ENCODE measurements at regions not wholly inside any gene's neighbourhood (a gene's known extent, or its start where the extent isn't known, plus 50 kb on each side); places are given as distances from the start of the nearest gene placed in this dataset.
"Not testable (repeated sequence)": the region's sequence is repeated elsewhere in the genome, so short reads cannot be mapped to it uniquely, and the experiment has no call there.

- intact Hi-C loops (cut with DNase I, micrococcal nuclease), result no loop called here
- DNase-seq (no peak), ATAC-seq (no peak)
Measured at GRCh38 chr13:54744747-54745146, 1716.1 kb downstream of the OLFM4 start.

- intact Hi-C loops (cut with DNase I, micrococcal nuclease), result no loop called here
- DNase-seq (no peak), ATAC-seq (no peak)
Measured at GRCh38 chr13:54750521-54750920, 1721.9 kb downstream of the OLFM4 start.

DNA sequence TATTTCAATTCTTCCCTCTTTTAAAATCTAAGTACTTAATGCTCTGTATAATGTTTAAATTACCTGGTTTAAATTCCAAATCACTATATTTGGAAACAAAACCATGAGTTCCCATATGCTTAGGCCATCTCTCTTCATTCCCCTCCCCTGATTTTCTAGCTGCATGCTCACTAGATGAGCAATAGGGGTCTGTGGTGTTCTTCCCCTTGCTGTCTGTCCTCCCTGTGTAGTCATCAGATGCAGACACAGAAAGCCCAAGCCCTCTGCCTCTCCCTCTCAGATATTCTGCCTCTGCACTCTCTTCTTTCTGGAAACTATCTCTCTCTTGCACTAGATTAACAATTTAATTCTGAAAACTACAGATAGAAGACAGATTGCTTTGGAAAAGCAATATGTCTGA, 1730.2 kb downstream of the OLFM4 start:
- intact Hi-C loops (cut with DNase I, micrococcal nuclease), result no loop called here
- ATAC-seq, result no peak

GRCh38 chr13:54768214-54768613, 1739.6 kb downstream of the OLFM4 start:
- intact Hi-C loops (cut with DNase I, micrococcal nuclease), result no loop called here
- DNase-seq (no peak), ATAC-seq (no peak)

More for the DNA sequence above, 1730.2 kb downstream of the OLFM4 start:
- no peak for DNase-seq

DNA sequence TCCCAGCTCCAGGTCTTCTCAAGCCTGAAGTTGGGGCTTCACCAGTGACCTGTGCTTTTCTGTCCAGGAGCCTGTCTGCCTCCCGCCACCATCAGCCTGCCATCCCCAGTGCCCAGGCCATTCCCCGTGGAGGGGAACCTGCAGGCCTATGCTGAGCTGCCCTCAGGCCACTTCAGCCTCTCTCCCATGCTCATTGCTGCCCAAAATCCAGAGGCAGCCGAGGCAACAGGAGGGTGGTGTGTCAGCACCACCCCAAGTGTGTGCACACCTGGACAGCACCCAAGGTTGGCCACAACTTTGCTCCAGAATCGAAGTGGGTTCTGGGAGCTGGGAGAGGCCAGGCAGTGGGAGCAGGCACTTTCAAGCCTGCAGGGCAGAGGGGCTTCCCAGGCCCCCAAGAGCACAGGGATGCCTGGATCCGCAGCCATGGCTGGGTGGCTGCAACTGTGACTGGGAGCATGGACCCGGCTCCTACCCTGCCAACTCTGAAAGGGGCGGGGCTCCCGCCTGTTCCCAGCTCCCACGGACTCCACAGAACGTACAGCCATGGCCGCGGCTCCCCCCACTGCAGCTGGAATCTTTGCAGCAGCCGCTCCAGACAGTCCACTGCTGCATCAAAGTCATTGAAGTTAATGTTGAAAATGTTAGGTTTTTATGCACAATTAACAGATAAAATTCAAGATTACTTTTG, 1747.0 kb downstream of the OLFM4 start:
- intact Hi-C loops (cut with DNase I, micrococcal nuclease), result no loop called here

DNA sequence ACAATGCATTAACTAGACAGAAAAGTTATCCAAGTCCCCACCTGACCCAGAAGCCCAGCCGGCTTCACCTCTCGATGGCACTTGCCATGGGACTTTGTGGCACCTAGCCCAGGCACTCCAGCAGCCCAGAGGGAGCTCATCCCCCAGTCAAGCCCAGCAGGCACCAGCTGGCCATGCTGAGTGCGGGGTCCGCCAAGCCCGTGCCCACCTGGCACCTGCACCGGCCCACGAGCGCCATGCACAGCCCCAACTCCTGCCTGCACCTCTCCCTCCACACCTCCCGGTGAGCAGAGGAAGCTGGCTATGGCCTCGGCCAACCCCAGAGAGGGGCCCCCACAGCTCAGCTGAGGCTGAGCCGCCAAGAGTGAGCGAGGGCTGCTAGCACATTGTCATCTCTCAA, 1759.1 kb downstream of the OLFM4 start:
- ATAC-seq (no peak), DNase-seq (no peak)
- intact Hi-C loops (cut with DNase I, micrococcal nuclease), result no loop called here

More for the DNA sequence above, 1747.0 kb downstream of the OLFM4 start:
- DNase-seq (no peak), ATAC-seq (no peak)

DNA sequence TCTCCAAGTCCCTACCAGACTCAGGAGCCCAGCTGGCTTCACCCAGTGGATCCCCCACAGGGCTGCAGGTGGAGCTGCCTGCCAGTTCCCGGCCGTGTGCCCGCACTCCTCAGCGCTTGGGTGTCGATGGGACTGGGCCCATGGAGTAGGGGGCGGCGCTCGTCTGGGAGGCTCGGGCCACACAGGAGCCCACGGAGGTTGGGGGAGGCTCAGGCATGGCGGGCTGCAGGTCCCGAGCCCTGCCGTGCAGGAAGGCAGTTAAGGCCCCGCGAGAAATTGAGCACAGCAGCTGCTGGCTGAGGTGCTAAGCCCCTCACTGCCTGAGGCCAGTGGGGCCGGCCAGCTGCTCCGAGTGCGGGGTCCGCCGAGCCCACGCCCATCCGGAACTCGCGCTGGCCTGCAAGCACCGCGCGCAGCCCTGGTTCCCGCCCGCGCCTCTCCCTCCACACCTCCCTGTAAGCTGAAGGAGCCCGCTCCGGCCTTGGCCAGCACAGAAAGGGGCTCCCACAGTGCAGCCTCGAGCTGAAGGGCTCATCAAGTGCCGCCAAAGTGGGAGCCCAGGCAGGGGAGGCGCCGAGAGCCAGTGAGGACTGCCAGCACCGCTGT, 1771.1 kb downstream of the OLFM4 start:
- DNase-seq (no peak), ATAC-seq (no peak)
- intact Hi-C loops (cut with DNase I, micrococcal nuclease), result no loop called here

DNA sequence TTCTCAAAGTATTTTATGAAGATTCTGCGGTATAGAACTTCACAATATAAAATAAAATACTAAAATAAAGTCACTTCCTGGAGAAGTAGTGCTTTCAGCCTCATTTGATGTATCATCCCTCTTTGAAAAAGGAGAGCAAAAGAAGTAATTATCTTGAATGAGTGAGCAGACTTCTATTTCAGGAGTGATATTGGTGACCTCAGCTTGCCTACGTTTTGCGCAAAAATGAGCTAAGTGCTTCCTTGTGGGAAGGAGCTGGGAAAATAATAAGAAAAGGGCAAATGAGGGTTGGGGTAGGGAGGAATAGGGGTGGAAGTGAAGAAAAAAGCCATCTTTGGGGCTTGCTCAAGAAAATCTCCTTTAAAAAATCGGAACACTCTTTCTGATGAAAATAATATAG, 1773.6 kb downstream of the OLFM4 start:
- intact Hi-C loops (cut with DNase I, micrococcal nuclease), result no loop called here
- DNase-seq (no peak), ATAC-seq (no peak)

DNA sequence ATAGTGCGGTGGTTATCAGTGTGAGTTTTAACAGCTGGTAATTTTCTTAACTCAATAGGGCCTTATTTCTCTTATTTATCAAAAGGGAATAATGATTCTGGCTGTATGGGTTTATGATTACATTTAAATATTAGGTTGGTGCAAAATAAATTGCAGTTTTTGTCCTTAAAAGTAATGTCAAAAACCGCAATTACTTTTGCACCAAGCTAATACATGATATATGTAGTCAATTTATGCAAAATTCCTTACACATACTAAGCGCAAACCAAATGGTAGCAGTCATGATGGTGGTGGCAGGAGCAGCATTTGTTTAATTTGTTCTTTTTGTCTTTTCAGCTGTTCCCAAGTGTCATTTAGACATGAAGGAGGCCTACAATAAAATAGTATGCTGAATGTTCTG, 1777.1 kb downstream of the OLFM4 start:
- ATAC-seq (no peak), DNase-seq (no peak)
- intact Hi-C loops (cut with DNase I, micrococcal nuclease), result no loop called here

- intact Hi-C loops (cut with DNase I, micrococcal nuclease); DNase-seq; ATAC-seq: not testable (repeated sequence)
Measured at GRCh38 chr13:54821938-54822470, 1793.4 kb downstream of the OLFM4 start.

DNA sequence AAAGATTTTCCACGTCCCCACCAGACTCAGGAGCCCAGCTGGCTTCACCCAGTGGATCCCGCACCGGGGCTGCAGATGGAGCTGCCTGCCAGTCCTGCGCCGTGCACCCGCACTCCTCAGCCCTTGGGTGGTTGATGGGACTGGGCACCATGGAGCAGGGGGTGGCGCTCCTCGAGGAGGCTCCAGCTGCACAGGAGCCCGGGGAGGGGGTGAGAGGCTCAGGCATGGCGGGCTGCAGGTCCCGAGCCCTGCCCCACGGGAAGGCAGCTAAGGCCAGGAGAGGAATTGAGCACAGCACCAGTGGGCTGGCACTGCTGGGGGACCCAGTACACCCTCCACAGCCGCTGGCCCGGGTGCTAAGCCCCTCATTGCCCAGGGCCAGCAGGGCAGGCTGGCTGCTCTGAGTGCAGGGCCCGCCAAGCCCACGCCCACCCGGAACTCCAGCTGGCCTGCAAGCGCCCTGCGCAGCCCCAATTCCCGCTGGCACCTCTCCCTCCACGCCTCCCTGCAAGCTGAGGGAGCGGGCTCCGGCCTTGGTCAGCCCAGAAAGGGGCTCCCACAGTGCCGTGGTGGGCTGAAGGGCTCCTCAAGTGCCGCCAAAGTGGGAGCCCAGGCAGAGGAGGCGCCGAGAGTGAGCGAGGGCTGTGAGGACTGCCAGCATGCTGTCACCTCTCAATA, 1800.9 kb downstream of the OLFM4 start:
- DNase-seq; intact Hi-C loops (cut with DNase I, micrococcal nuclease); ATAC-seq: not testable (repeated sequence)

- intact Hi-C loops (cut with DNase I, micrococcal nuclease), result no loop called here
- no peak for DNase-seq
- no peak for ATAC-seq
Measured at GRCh38 chr13:54836273-54836672, 1807.7 kb downstream of the OLFM4 start.

DNA sequence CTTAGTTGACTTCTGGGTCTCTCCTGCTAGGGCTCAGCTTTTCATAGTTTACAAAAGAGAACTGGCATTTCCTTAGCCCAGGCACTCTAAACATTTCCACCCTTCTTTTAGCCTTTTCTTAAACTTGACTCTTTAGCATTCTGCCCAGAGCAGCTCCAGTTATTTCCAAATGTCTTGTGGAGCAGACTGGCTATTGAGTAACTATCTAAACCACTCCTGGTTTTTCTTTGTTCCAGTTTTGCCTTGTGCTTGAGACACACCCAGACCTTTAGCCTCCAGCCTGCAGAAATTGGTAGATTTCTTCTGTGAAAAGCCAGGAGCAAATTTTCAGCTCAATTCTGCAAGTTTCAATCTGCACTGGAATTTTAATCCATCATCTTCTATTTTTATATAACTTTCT, 1813.1 kb downstream of the OLFM4 start:
- intact Hi-C loops (cut with DNase I, micrococcal nuclease), result no loop called here
- DNase-seq, result no peak
- no peak for ATAC-seq

GRCh38 chr13:54845351-54845965, 1816.8 kb downstream of the OLFM4 start:
- DNase-seq (no peak), ATAC-seq (no peak)
- intact Hi-C loops (cut with DNase I, micrococcal nuclease), result no loop called here

DNA sequence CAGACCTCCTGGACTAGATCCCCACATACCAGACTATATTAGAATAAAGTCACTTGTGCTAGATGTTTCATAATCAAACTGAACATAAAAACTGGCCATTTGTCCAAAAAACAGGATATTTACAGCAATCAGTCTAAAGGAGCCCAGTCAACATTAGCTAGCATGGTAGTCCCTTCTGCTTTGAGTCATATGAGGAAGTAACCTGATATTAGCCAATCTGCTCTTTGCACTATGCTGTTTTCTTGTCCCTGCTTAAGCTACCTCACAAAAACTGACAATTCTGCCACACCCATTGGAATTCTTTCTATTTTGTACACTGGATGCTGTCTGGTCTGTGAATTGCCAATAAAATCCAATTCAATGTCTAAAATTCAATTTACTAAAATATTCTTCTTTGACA, 1824.2 kb downstream of the OLFM4 start:
- intact Hi-C loops (cut with DNase I, micrococcal nuclease), result no loop called here
- no peak for ATAC-seq

GRCh38 chr13:54859827-54860226, 1831.2 kb downstream of the OLFM4 start:
- intact Hi-C loops (cut with DNase I, micrococcal nuclease), result no loop called here
- ATAC-seq (no peak), DNase-seq (no peak)

More for the DNA sequence above, 1824.2 kb downstream of the OLFM4 start:
- DNase-seq, result no peak

DNA sequence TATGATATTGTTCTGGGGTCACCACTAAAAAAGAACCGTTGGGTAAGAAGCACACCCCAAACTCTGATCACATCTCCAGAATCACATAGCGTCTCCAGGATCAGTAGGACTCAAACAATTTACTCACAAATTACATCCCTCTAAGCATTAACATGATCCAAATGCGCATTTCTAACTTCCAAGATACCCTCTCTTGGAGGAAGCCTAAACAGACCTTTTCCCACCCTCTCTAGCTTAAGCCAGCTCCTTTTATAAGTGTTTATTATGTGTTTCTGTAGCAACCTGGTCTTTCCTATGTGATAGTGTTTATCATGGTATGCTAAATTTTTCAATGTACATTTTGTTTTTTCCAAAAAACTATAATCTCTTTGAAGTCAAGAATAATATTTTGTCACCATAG, 1846.5 kb downstream of the OLFM4 start:
- intact Hi-C loops (cut with DNase I, micrococcal nuclease), result no loop called here
- DNase-seq, result no peak
- no peak for ATAC-seq

DNA sequence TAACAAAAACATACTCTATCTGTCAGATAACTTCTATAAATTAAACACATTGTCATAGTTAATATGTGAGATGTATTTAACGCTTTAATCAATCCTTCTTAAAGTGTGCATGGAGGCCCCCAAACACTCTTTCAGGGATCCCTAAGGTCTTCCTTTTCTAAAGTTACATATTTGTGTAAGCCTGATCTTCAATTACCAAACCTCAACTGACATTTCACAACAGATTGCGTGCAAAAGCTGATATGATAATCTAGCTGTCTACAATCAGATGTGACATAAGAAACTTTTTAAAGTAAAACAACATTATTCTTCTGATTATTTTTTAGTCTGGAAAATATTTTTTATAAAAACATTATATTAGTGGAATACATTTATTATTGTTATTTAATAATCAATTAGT, 1850.4 kb downstream of the OLFM4 start:
- no peak for ATAC-seq
- intact Hi-C loops (cut with DNase I, micrococcal nuclease), result no loop called here
- no peak for DNase-seq

DNA sequence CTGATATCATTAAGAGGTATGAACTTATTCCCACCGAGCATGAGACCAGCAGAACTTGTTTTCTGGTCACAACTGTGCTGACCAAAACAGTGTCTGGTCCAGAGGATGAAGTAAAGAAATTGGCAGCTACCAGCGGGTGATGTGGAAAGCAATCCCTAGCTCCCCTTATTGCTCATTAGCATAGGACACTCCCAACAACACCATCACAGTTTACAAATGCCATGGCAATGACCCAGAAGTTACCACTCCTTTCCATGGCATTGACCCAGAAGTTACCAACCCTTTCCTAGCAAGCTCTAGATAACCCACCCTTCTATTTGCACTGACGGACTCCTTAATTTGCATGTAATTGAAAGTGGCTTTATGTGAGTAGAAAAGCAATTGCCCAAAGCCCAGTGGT, 1856.1 kb downstream of the OLFM4 start:
- DNase-seq (no peak), ATAC-seq (no peak)
- intact Hi-C loops (cut with DNase I, micrococcal nuclease), result no loop called here

DNA sequence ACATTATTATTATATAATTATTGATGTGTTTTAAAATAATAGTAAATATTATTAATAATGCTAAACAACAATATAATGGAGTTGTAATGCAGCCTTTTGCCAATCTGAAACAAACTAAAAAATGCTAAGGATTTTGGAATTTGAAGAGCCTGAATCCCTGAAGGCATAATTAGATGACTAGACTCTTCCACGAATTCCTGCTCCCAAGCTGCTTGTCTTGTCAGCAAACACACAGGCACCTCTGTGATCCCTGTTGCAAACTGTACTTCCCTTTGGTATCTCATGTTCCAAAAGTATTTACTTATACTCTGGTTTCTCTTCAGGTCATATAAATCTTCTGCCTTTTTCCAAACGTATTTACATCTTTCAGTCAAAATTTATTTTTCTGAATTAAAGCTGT, 1862.4 kb downstream of the OLFM4 start:
- ATAC-seq, result no peak
- no peak for DNase-seq
- intact Hi-C loops (cut with DNase I, micrococcal nuclease), result no loop called here

Data from left colon (tissue), 2 donors.